ENCODE measurements at regions not wholly inside any gene's neighbourhood (a gene's known extent, or its start where the extent isn't known, plus 50 kb on each side); places are given as distances from the start of the nearest gene placed in this dataset.
"Not testable (repeated sequence)": the region's sequence is repeated elsewhere in the genome, so short reads cannot be mapped to it uniquely, and the experiment has no call there.

DNA sequence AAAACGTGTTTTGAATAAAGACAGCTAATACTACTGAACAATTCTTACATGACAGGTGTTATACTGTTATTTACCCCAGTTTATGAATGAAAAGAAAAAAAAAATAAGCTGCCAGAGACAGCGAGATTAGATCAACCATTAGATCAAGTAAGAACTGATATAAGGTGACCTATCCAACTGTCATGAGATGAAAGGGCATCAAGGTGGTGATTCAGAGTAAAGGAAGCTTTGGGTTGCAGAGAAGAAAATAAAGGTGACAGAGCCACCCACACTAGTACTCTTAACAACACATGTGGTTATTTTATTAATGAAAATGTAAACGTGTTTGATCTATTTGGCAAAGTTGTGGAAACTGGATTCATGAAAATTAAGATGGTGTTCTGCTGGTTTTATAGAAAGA lies 435.2 kb downstream of the GABRG2 start:
- no peak for DNase-seq (ENCODE audit: low spot score in 2 of 2)
- ATAC-seq = no peak
- Mint-ChIP-seq H3K27ac (no peak overlapping the region), H3K9me3 (peaks cover 5 to 11% of the 10 kb centered on the region in 2 donors), H3K36me3 (no peaks in the 10 kb centered on the region)

- Mint-ChIP-seq H3K27ac (no peak overlapping the region), H3K9me3 (peaks cover 5 to 11% of the 10 kb centered on the region in 2 donors), H3K36me3 (no peaks in the 10 kb centered on the region)
- no peak for DNase-seq (ENCODE audit: low spot score in 2 of 2)
- ATAC-seq = no peak
These were observed 436.2 kb downstream of the GABRG2 start for GRCh38 chr5:162503796-162504195.

DNA sequence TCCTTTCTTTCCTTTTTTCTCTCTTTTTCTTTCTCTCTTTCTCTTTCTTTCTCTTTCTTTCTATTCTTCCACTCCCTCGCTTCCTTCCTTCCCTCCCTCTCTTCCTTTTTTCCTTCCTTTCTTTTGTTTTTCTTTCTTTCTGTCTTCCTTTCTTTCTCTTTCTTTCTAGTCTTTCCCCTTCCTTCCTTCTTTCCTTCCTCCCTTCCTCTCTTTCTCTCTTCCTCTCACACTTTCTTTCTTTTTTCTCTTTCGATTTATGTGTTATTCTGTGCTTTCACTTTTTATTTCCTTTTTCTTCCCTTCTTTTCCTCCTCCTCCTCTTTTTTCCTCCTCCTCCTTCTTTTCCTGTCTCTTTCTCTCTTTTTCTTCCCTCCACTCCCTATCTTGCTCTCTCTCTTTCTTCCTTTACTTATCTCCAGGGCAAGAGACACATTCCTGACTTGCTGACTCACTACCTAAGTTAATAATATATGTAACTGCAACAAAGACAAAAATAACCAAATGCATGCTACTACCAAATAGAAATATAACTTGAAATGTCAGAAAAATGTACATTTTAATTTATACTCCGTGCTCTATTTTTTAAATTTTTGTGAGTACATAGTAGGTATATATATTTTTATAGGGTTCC lies 445.5 kb downstream of the GABRG2 start:
- ATAC-seq = no peak
- peaks cover 0 to 9% of the 10 kb centered on the region in 2 donors for H3K36me3 Mint-ChIP-seq
- DNase-seq (ENCODE audit: low spot score in 2 of 2) = no peak
- H3K9me3 Mint-ChIP-seq = peaks cover 23 to 41% of the 10 kb centered on the region in 2 donors
- H3K27ac Mint-ChIP-seq = no peak overlapping the region

GRCh38 chr5:162514116-162514515 lies 446.5 kb downstream of the GABRG2 start:
- H3K36me3 Mint-ChIP-seq = peaks cover 0 to 12% of the 10 kb centered on the region in 2 donors
- no peak overlapping the region for H3K27ac Mint-ChIP-seq
- H3K9me3 Mint-ChIP-seq = peaks cover 29 to 46% of the 10 kb centered on the region in 2 donors
- DNase-seq (ENCODE audit: low spot score in 2 of 2) (no peak), ATAC-seq (no peak)

GRCh38 chr5:162520878-162521277 lies 453.3 kb downstream of the GABRG2 start:
- no peak overlapping the region for H3K27ac Mint-ChIP-seq
- ATAC-seq (no peak), DNase-seq (ENCODE audit: low spot score in 2 of 2) (no peak)
- peaks cover 0 to 12% of the 10 kb centered on the region in 2 donors for H3K36me3 Mint-ChIP-seq
- peaks cover 44 to 45% of the 10 kb centered on the region in 2 donors for H3K9me3 Mint-ChIP-seq

DNA sequence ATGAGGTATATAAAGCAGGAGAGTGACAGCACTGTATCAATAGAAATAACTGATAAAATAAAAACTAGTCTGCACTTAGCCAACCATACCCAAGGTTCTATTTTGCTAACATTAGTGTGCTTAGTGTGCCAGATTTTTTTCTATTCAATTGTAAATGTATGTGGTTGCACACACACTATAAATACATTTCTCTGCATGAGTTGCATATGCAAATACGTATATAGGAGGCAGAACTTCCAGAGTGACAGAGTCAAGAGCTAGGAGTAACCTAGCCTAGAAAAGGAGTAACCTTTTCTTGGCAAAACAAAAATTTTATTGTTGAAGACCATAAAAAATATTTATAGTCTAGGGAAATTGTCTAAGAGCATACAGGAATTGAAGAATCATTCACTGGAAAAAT lies 461.6 kb downstream of the GABRG2 start:
- no peak for DNase-seq (ENCODE audit: low spot score in 2 of 2)
- peaks cover 9 to 14% of the 10 kb centered on the region in 2 donors for H3K9me3 Mint-ChIP-seq
- H3K36me3 Mint-ChIP-seq = no peaks in the 10 kb centered on the region
- no peak for ATAC-seq
- H3K27ac Mint-ChIP-seq = no peak overlapping the region

GRCh38 chr5:162529886-162530285 lies 462.3 kb downstream of the GABRG2 start:
- no peak overlapping the region for H3K27ac Mint-ChIP-seq
- ATAC-seq (no peak), DNase-seq (ENCODE audit: low spot score in 2 of 2) (no peak)
- H3K9me3 Mint-ChIP-seq = peaks cover 4 to 11% of the 10 kb centered on the region in 2 donors
- H3K36me3 Mint-ChIP-seq = no peaks in the 10 kb centered on the region

DNA sequence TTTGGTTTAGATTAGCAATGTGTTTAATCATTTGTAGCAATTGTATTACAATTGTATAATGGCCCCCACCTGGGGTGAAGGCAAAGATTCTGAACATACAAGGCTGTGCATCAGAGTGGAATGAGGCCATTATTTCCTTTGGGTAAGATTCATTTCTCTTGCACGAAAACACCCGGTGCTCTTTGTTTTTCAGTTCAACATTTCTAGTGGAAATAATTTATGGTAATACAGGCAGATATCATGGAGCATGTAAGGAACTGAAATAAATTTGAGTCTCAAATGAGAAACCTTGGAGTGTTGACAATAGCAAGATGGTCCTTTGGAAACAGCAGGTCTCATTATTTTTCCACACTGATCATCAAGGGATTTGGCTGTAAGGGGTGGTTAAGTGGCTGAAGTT lies 475.9 kb downstream of the GABRG2 start:
- Mint-ChIP-seq H3K27ac (no peak overlapping the region), H3K9me3 (peaks cover 9 to 15% of the 10 kb centered on the region in 2 donors)
- ATAC-seq = no peak

DNA sequence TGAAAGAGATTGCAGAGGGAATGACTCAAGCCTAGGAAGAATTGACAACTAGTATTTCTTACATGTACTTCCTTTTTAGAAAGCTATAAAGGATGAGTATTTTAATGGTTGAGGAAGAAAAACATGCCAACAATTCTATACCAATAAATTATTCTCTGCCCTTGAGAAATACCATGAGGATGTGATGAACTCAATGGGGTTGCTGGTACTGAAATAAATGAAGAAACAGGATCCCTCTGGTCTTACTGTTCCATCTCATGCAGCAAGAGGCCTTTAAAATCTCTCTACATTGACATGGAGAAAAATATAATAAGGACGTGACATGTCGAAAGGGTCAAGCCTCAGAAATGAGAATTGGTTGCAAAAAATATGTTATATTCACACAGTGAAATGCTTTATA lies 477.3 kb downstream of the GABRG2 start:
- Mint-ChIP-seq H3K9me3 (peaks cover 2 to 18% of the 10 kb centered on the region in 2 donors), H3K36me3 (no peaks in the 10 kb centered on the region), H3K27ac (no peak overlapping the region)
- no peak for DNase-seq (ENCODE audit: low spot score in 2 of 2)
- ATAC-seq = no peak

More for the DNA sequence above, 475.9 kb downstream of the GABRG2 start:
- no peak for DNase-seq (ENCODE audit: low spot score in 2 of 2)
- no peaks in the 10 kb centered on the region for H3K36me3 Mint-ChIP-seq

GRCh38 chr5:162550236-162550635 lies 482.7 kb downstream of the GABRG2 start:
- DNase-seq (ENCODE audit: low spot score in 2 of 2) (no peak), ATAC-seq (no peak)
- Mint-ChIP-seq H3K27ac (no peak overlapping the region), H3K9me3 (peaks cover 5 to 10% of the 10 kb centered on the region in 2 donors), H3K36me3 (no peaks in the 10 kb centered on the region)

GRCh38 chr5:162558120-162558519 lies 490.5 kb downstream of the GABRG2 start:
- no peak for ATAC-seq
- DNase-seq (ENCODE audit: low spot score in 2 of 2) = no peak
- H3K36me3 Mint-ChIP-seq = peaks cover 0 to 6% of the 10 kb centered on the region in 2 donors
- no peak overlapping the region for H3K27ac Mint-ChIP-seq
- H3K9me3 Mint-ChIP-seq = peaks cover 7 to 12% of the 10 kb centered on the region in 2 donors

- Mint-ChIP-seq H3K27ac (no peak overlapping the region), H3K36me3 (no peaks in the 10 kb centered on the region), H3K9me3 (peaks cover 14 to 18% of the 10 kb centered on the region in 2 donors)
- no peak for DNase-seq (ENCODE audit: low spot score in 2 of 2)
- no peak for ATAC-seq
These were observed 500.1 kb downstream of the GABRG2 start for GRCh38 chr5:162567644-162568043.

GRCh38 chr5:162573758-162574157 lies 506.2 kb downstream of the GABRG2 start:
- peaks cover 11% of the 10 kb centered on the region in 2 donors for H3K9me3 Mint-ChIP-seq
- H3K36me3 Mint-ChIP-seq = no peaks in the 10 kb centered on the region
- ATAC-seq = no peak
- DNase-seq (ENCODE audit: low spot score in 2 of 2) = no peak
- H3K27ac Mint-ChIP-seq = no peak overlapping the region

- Mint-ChIP-seq H3K9me3 (peaks cover 0 to 3% of the 10 kb centered on the region in 2 donors), H3K36me3 (no peaks in the 10 kb centered on the region), H3K27ac (no peak overlapping the region)
- DNase-seq (ENCODE audit: low spot score in 2 of 2) (no peak), ATAC-seq (no peak)
These were observed 524.2 kb downstream of the GABRG2 start for GRCh38 chr5:162591724-162592123.

GRCh38 chr5:162593881-162594280 lies 526.3 kb downstream of the GABRG2 start:
- no peaks in the 10 kb centered on the region for H3K36me3 Mint-ChIP-seq
- H3K9me3 Mint-ChIP-seq = peaks cover 5 to 8% of the 10 kb centered on the region in 2 donors
- ATAC-seq = no peak
- no peak overlapping the region for H3K27ac Mint-ChIP-seq
- no peak for DNase-seq (ENCODE audit: low spot score in 2 of 2)

GRCh38 chr5:162603443-162604070 lies 536.0 kb downstream of the GABRG2 start:
- no peak for ATAC-seq
- Mint-ChIP-seq H3K27ac (no peak overlapping the region), H3K36me3 (no peaks in the 10 kb centered on the region), H3K9me3 (peaks cover 4 to 8% of the 10 kb centered on the region in 2 donors)
- no peak for DNase-seq (ENCODE audit: low spot score in 2 of 2)

GRCh38 chr5:162607879-162608278 lies 540.3 kb downstream of the GABRG2 start:
- DNase-seq (ENCODE audit: low spot score in 2 of 2) (no peak), ATAC-seq (no peak)
- peaks cover 8 to 15% of the 10 kb centered on the region in 2 donors for H3K9me3 Mint-ChIP-seq
- peaks cover 0 to 8% of the 10 kb centered on the region in 2 donors for H3K36me3 Mint-ChIP-seq
- H3K27ac Mint-ChIP-seq = no peak overlapping the region

DNA sequence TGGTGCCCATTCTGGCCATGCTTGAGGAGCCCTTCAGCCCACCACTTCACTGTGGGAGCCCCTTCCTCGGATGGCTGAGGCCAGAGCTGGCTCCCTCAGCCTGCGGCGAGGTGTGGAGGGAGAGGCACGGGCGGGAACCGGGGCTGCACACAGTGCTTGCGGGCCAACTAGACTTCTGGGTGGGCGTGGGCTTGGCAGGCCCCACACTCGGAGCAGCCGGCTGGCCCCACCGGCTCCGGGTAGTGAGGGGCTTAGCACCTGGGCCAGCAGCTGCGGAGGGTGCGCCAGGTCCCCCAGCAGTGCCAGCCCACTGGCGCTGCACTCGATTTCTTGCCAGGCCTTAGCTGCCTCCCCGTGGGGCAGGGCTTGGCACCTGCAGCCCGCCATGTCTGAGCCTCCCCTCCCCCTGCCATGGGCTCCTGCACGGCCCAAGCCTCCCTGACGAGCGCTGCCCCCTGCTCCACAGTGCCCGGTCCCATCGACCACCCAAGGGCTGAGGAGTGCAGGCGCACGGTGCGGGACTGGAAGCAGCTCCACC lies 554.2 kb downstream of the GABRG2 start:
- DNase-seq (ENCODE audit: low spot score in 2 of 2); H3K36me3 Mint-ChIP-seq; H3K27ac Mint-ChIP-seq; ATAC-seq: not testable (repeated sequence)
- H3K9me3 Mint-ChIP-seq = peaks cover 5 to 17% of the 10 kb centered on the region in 2 donors

Measured in activated naive CD4-positive, alpha-beta T cell treated with anti-CD3 and anti-CD28 coated beads, Interleukin-2, amount 50 U/mL, for 72 hours (primary cell).